ENCODE measurements at regions not wholly inside any gene's neighbourhood (a gene's known extent, or its start where the extent isn't known, plus 50 kb on each side); places are given as distances from the start of the nearest gene placed in this dataset.

GRCh38 chr1:199918196-199918769 is 109.2 kb upstream of the NR5A2 start:
- no peak for TF ChIP-seq EZH2 (IDR thresholded peaks at IDR 0.05)
- no peak for TF ChIP-seq POLR2AphosphoS5 (IDR thresholded peaks at IDR 0.05; ENCODE audit: borderline replicate concordance, low read depth, low read length)
- TF ChIP-seq FOXP2 (optimal IDR thresholded peaks at IDR 0.05; ENCODE audit: control extremely low read depth, extremely low read length, insufficient read depth) = no peak

Data from SK-N-MC (cell line).